HG03280 (cell line): ENCODE measurements at regions not wholly inside any gene's neighbourhood (a gene's known extent, or its start where the extent isn't known, plus 50 kb on each side); places are given as distances from the start of the nearest gene placed in this dataset.

Source experiments
- ATAC-seq: cut with Tn5 transposase; IDR thresholded peaks from one replicate; pipeline ENCODE4 v1.9.1; 2021; ENCODE audit warnings: mild to moderate bottlenecking, moderate library complexity; ENCODE audit not compliant: unreplicated experiment

DNA sequence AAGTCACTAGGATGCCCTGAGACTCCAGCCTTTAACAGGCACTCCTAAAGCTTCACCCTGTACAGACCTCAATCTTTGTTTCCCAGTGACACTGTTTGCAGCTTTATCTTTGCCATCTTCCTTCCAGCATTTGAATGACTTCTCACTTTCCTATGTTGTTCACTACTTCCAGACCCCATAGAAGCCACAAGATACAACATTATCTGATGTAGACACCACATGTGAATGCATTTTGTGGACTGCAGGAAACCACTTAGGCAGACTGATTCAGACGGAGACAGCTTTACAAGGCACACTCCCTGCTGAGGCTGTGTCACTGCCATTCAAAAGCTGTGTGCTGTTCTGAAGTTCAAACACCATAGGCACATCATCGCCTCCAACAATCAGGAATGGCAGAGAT is 67.3 kb upstream of the SPATS2L start:
- no peak for ATAC-seq

DNA sequence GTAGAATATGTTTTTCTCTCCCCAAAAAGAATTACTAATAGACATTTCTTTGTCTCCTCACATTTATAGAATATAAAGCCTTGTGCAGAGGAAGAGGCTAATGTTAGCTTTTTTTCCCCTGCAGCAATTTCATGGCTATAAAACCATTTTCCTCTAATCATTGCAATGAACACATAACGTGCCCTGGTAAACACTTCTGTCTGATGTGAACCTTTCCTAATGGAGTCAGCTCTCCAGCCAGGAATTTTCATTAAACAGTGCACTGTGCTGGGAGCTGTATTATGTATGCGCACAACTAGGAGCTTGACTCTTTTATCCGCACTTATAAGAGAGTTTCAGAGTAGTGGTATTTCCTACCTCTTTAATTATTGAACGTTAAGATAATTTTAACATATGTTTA is 63.9 kb upstream of the SPATS2L start:
- ATAC-seq = no peak

DNA sequence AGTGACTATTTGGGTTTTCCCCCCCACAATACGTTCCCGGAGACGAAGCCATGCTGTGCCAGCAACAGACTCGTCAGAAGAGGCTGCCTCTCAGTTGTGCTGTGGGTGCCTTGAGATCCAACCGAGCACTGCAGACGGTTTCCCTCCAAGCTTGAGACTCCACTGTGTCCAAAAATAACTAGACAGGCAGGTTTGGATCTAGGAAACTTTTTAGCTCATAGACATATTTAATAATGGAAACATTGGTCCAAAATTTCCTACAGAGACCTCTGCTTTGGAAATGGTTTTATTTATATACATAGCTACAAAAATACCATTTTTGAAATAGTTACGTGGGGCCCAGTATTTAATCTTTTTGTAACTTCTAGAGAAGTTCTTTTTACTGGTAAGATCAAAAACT is 63.1 kb upstream of the SPATS2L start:
- ATAC-seq = no peak

DNA sequence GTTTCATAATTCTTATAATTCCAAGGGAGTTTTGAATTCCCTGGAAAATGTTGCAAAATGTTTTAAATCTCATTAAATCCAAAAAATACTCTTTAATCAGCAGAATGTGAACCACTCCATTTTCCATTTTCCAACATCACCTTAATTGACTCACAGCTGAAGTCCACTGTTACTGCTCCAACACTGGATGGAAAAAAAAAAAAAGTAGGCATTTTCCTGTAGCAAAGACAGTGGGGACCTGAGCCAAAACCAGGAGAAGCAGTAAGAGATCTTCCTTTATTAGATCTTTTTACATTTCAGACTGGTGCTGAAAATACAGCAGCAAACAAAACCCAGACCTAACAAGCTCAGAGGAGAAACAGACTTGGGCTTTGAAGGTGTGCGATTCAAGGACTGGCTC is 62.4 kb upstream of the SPATS2L start:
- ATAC-seq = no peak

DNA sequence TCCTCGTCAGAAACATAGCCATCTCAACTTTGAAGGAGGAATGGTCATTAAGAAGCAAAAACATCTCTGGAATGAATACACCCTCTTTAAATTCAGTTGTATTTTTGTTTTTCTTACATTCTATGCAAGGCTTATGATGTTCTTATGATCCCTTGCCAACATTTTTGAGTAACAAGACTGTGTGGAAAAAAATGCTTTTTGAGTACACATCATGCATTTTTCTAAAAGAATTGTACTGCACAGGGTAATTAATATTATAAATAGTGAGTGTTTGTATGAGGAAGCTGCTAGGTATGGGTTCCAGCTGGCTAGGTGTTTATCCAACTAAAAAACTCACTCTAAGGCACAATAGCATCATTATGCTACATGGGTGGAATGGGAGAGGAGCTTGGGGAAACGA is 59.0 kb upstream of the SPATS2L start:
- ATAC-seq = no peak

DNA sequence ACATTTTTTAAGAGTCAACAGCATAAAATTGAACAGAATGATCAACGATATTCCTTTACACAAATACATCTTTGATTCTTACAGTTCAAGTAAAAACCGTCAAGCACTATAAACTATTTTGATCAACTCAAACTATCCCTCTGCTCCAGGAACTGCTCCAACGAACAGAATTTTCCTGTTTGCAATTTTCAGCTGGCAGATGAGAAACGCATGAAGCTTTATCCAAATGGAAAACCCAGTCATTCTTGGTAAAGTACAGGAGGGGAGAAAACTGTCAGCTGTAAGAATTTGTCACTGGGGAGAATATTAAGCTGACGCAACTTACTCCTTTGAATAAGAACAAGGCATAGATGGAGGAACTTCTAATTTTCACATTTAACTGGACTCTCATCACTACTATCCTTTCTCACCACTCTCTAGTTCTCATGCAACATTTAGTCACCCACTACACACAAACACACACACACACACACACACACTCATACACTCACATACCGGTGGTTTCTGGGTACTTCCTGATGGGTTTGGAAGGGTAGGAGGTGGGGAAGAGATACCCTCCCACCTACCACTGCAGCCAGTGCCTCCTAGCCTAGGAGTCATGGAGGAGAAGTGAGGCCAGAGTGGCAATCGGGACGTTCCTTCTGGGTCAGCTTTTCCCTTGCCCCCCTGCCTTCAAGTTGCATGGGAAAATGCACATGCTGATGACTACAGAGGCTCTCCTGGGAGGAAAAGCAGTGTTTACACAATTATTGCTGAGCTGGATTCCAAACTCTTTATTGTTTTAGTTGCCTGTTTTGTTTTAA is 54.0 kb upstream of the SPATS2L start:
- no peak for ATAC-seq

DNA sequence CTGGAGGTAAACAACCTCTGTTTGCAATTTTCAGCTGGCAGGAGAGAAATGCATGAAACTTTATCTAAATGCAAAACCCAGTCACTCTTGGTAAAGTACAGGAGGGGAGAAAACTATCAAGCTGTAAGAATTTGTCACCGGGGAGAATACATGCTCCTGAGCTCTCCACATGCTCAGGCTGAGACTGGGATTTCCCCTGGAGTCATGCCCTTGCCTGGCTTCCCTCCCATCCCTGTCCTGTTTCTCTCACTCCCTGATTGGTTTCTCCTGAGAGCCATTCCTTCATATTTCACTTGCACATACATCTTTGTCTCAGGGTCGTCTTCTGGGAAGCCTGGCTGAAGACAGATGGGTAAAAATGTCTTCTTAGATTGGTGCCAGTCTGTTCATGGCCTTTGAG is 52.9 kb upstream of the SPATS2L start:
- ATAC-seq = no peak

DNA sequence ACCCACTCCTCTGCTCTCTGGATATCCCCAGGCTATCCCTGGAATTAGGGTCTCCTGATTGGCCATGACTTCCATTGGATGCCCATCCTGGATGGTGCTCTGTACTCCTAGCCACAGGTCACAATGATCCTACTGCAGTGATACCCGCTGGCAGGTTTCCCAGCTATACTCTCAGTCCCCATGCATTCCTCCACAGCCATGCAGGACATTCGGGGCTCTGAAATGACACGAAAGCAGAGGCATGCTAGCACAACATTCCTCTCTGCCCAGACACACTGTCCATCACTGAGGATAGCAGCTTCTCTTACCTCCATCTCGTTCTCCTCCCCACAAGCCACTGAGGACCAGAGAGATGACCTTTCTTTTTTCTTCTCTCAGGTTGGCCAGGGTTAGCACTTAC is 51.7 kb upstream of the SPATS2L start:
- ATAC-seq = no peak

DNA sequence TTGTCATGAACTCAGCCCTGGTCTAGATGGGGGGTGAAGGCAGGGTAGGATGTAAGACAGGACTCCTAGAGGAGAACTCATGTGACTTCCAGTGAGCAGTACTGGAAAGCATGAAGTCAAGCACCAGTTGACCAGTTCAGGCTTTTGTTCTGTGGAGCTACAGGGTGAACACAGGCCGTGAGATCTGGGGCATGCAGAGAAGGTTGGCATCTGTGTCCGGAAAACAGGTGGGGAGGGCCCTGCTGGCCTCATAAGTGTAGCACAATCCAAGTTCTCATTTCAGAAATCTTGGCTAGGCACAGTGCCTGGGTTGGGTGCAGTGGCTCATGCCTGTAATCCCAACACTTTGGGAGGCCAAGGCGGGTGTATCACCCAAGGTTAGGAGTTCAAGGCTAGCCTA is 50.9 kb upstream of the SPATS2L start:
- no peak for ATAC-seq
